ENCODE measurements at regions not wholly inside any gene's neighbourhood (a gene's known extent, or its start where the extent isn't known, plus 50 kb on each side); places are given as distances from the start of the nearest gene placed in this dataset.
"Not testable (repeated sequence)": the region's sequence is repeated elsewhere in the genome, so short reads cannot be mapped to it uniquely, and the experiment has no call there.

GRCh38 chr6:103925317-103925716 is 934.4 kb downstream of the HACE1 start:
- no peak for DNase-seq (ENCODE audit: low read depth in 2 of 2)

DNA sequence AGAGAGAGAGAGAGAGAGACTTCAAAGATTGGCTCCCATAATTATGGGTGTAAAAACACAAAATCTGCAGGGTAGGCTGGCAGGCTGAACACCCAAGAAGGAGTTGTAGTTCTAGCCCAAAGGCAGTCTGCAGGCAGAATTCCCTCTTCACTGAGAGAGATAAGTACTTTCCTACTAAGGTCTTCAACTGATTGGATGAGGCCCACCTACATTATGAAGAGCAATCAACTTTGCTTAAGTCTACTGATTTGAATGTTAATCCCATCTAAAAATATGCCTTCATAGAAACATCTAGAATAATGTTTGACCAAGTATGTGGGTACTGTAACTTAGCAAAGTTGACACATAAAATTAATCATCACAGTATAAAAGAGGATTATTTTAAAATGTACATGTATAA is 949.7 kb downstream of the HACE1 start:
- DNase-seq (ENCODE audit: low read depth in 2 of 2), result no peak

- no peak for DNase-seq (ENCODE audit: low read depth in 2 of 2)
These were observed 950.8 kb downstream of the HACE1 start for GRCh38 chr6:103908898-103909297.

- DNase-seq (ENCODE audit: low read depth in 2 of 2), result no peak
These were observed 964.6 kb downstream of the HACE1 start for GRCh38 chr6:103895136-103895535.

DNA sequence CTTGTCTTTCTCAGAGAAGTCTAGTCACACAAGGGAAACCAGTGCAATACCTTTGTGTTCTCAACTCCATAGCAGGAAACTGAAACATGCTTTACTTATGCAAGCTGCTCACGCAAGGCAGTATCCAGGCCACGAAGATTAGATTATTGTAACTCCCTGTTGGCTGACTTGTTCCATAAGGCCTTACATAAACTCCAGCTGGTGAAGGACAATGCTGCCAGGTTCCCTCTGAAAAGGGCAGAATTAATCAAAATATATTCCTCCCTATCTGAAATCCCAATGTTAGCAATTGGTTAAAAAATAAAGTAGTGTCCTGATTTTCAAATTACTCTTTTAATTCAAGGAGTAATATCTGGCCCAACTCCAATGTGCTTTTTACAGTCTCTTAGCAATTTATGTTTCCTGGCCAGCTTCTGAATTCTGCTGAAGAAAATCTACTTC is 966.6 kb downstream of the HACE1 start:
- no peak for DNase-seq (ENCODE audit: low read depth in 2 of 2)

- no peak for DNase-seq (ENCODE audit: low read depth in 2 of 2)
These were observed 972.8 kb downstream of the HACE1 start for GRCh38 chr6:103886951-103887350.

DNA sequence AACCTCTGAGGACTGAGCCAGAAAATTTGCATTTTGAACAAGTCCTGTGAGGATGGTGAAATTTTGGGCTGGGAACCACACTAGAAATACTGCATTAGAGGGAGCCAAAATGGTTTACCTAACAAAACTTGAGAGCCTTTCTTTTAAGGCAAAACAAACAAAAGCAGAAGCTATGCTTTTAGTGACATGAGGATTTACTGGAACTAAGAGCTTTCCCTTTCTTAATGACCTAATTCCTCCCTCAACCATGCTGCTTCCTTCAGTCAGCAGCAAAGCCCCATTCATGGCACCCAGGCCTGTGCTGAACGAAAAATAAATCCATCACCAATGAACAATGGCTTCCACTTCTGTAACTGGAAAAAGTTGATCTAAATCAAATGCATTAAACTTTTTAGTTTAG is 974.3 kb downstream of the HACE1 start:
- no peak for DNase-seq (ENCODE audit: low read depth in 2 of 2)

DNA sequence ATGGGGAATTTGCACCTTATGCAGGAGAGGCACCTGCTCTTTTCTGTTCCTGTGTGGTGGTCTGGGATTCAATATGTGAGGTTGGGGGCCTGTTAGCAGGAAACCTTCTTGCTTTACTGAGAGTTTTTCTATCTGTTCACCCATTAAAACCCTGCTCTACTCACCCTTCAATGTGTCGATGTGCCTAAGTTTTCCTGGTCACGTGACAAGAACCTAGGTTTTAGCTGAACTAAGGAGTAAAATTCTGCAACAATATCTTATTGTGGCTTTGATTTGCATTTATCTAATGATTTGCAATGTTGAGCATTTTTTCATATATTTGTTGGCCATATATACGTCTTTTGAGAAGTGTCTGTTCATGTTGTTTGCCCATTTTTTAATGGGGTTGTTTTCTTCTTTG is 979.9 kb downstream of the HACE1 start:
- DNase-seq (ENCODE audit: low read depth in 2 of 2), result no peak

DNA sequence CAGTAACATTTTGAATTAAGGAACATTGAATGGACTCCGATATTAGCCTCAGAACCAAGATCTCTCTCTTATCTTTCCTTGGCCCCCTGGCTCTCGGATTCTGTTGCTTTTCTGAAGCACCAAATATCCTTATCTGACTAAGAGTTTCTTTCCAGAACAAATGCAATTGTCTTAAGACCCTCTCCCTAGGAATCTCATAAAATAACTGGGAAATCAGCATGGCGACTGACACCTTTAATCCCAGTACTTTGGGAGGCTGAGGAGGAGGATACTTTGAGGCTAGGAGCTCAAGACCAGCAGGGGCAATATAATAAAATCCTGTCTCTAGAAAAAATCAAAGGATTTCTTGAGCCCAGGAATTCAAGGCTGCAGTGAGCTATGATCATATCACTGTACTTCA is 984.5 kb downstream of the HACE1 start:
- DNase-seq (ENCODE audit: low read depth in 2 of 2), result no peak

DNA sequence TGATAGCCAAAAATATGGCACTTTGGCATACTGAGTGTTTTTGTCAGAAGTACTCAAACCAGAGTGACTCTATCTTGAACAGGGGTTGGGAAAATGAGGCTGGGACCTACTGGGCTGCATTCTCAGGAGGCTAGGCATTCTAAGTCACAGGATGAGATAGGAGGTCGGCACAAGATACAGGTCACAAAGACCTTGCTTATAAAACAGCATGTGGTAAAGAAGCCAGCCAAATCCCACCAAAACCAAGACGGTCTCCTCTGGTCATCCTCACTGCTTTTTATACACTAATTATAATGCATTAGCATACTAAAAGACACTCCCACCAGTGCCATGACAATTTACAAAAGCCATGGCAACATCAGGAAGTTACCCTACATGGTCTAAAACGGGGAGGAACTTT is 985.1 kb downstream of the HACE1 start:
- no peak for DNase-seq (ENCODE audit: low read depth in 2 of 2)

- DNase-seq (ENCODE audit: low read depth in 2 of 2), result no peak
These were observed 987.0 kb downstream of the HACE1 start for GRCh38 chr6:103872678-103873077.

- no peak for DNase-seq (ENCODE audit: low read depth in 2 of 2)
These were observed 987.5 kb downstream of the HACE1 start for GRCh38 chr6:103872233-103872632.

GRCh38 chr6:103870970-103871369 is 988.7 kb downstream of the HACE1 start:
- DNase-seq (ENCODE audit: low read depth in 2 of 2), result no peak

DNA sequence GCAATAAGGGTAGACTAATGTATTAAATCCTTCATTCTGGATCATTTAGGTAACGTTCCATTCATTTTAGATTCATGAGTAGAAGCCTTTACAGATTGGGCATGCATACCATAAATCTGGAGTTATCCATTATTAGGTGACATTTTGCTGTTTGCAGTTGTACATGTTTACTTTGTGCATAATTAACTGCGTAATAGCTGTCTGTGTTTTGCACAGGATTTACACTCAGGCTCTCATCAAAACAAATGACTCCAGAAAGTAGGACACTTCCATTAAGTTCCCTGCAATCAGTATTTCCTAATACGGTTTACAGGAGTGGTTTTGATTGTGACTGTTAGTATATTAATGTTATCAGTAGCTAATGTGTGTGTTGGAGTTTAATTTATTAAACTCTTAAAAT is 997.4 kb downstream of the HACE1 start:
- DNase-seq (ENCODE audit: low read depth in 2 of 2), result no peak

- DNase-seq (ENCODE audit: low read depth in 2 of 2), result no peak
These were observed 1001.7 kb downstream of the HACE1 start for GRCh38 chr6:103858003-103858402.

DNA sequence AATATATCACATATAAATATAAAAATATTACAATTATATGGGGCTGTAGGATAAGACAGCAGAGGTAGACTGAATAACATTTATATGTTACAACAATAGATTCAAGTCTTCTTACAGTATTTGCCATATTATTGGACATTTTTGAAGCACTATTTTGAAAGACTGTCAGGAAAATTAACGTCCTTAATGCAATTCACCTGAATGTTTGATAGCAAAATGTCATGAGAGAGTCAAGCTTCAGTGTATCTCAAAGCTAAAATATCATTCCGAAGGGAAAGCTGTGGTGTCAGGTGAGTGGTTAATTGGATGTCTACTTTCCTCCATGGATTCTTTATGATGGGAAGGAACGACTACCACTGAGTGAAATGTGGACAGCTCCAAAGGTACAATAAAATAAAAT is 1004.0 kb downstream of the HACE1 start:
- DNase-seq (ENCODE audit: low read depth in 2 of 2), result no peak

GRCh38 chr6:103854059-103854458 is 1005.7 kb downstream of the HACE1 start:
- no peak for DNase-seq (ENCODE audit: low read depth in 2 of 2)

- DNase-seq (ENCODE audit: low read depth in 2 of 2), result no peak
These were observed 1021.3 kb downstream of the HACE1 start for GRCh38 chr6:103838457-103838856.

DNA sequence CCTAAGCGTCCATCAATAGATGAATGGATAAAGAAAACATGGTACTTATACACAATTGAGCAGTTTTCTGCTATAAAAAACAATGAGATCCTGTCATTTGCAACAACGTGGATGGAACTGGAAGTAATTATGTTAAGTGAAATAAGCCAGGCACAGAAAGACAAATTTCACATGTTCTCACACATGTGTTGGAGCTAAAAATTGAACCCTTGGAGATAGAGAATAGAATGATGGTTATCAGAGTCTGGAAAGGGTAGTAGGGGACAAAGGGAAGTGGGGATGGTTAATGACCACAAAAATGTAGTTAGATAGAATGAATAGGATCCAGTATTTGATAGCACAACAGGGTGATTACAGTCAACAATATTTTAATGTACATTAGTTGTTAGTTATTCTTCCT is 1033.5 kb downstream of the HACE1 start:
- DNase-seq (ENCODE audit: low read depth in 2 of 2), result no peak

DNA sequence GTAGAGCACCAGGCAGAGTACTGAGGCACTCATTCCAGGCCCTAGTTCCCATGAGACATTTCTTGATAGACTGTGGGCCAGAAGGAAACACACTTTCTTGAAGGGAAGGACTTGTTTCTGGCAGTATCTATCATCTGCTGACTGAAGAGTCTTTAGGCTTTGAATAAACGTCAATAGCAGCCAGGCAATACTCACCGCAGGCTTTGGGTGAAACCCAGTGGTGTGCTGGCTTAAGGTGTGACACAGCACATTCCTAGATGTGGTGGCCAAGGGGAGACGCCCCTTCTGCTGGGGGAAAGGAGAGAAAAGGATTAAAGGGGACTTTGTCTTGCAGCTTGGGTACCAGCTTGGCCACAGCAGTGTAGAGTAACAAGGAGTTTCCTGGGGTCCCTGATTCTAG is 1039.6 kb downstream of the HACE1 start:
- no peak for DNase-seq (ENCODE audit: low read depth in 2 of 2)

- no peak for DNase-seq (ENCODE audit: low read depth in 2 of 2)
These were observed 1040.2 kb downstream of the HACE1 start for GRCh38 chr6:103819509-103819908.

GRCh38 chr6:103812970-103813369 is 1046.7 kb downstream of the HACE1 start:
- DNase-seq (ENCODE audit: low read depth in 2 of 2), result no peak

GRCh38 chr6:103801901-103802479 is 1057.7 kb downstream of the HACE1 start:
- DNase-seq (ENCODE audit: low read depth in 2 of 2), result not testable (repeated sequence)

GRCh38 chr6:103799971-103800670 is 1059.6 kb downstream of the HACE1 start:
- DNase-seq (ENCODE audit: low read depth in 2 of 2), result no peak
